ENCODE measurements at regions not wholly inside any gene's neighbourhood (a gene's known extent, or its start where the extent isn't known, plus 50 kb on each side); places are given as distances from the start of the nearest gene placed in this dataset.
"Not testable (repeated sequence)": the region's sequence is repeated elsewhere in the genome, so short reads cannot be mapped to it uniquely, and the experiment has no call there.

GRCh38 chr5:50898966-50899365, 232.5 kb downstream of the PARP8 start:
- DNase-seq (ENCODE audit: low read depth): no peak

- no peak for DNase-seq (ENCODE audit: low read depth)
Measured at GRCh38 chr5:50900952-50901510, 234.6 kb downstream of the PARP8 start.

DNA sequence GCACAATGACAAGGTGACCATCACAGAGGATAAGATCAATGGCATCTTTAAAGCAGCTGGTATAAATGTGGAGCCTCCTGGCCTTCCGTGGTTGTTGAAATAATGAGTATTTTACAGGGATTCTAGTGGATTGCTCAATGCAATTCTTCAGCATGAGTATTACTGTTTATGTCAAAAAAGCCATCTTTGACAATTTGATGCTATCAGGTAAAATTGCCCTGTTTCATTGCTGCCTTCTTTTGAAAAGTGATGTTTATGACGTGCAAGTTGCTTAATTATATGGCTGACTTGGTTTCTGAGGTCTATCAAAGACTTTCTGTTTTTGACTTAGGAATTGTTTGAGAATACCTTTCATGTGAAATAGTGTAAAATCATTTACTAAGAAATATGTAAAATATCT, 237.2 kb downstream of the PARP8 start:
- DNase-seq (ENCODE audit: low read depth): no peak

- no peak for DNase-seq (ENCODE audit: low read depth)
Measured at GRCh38 chr5:50905996-50906570, 239.6 kb downstream of the PARP8 start.

GRCh38 chr5:50920160-50920559, 253.7 kb downstream of the PARP8 start:
- DNase-seq (ENCODE audit: low read depth): not testable (repeated sequence)

GRCh38 chr5:50921366-50922133, 255.1 kb downstream of the PARP8 start:
- no peak for DNase-seq (ENCODE audit: low read depth)

- DNase-seq (ENCODE audit: low read depth): not testable (repeated sequence)
Measured at GRCh38 chr5:50922134-50922941, 255.9 kb downstream of the PARP8 start.

GRCh38 chr5:50922942-50923767, 256.7 kb downstream of the PARP8 start:
- no peak for DNase-seq (ENCODE audit: low read depth)

- DNase-seq (ENCODE audit: low read depth): no peak
Measured at GRCh38 chr5:50923768-50924494, 257.5 kb downstream of the PARP8 start.

DNA sequence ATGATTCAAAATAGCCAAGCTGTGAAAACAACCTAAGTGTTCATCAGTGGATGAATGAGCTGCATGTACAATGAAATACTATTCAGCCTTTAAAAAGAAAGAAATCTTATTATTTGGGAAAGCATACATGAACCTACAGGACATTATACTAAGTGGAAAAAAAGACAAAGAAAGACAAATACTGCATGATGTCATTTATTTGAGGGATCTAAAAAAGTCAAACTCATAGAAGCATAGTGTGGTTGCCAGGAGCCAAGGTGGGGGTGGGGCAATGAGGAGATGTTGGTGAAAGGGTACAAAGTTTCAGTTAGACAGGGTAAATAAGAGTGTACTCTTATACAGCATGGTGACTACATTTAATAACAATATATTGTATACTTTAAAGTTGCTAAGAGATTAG, 261.5 kb downstream of the PARP8 start:
- no peak for DNase-seq (ENCODE audit: low read depth)

DNA sequence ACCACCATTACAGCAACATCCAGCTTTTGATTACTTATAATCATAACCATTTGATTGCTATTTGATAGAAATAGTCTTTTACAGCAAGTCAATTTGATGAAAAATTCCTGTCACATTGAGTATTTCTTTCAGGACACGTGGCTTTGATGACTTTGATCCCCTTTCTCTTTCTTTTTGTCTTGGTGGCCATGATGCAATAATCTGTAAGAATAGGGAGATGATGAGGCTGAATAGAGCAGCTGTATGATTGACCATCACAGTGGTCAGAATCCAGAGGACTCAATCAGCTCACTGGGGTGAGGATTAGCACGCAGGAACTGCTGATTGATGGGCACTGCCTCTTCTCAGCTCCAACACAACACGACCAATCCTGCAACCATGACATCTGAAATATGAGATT, 262.7 kb downstream of the PARP8 start:
- DNase-seq (ENCODE audit: low read depth): no peak

GRCh38 chr5:50934343-50934742, 267.9 kb downstream of the PARP8 start:
- no peak for DNase-seq (ENCODE audit: low read depth)

GRCh38 chr5:50945139-50945538, 278.7 kb downstream of the PARP8 start:
- DNase-seq (ENCODE audit: low read depth): no peak

DNA sequence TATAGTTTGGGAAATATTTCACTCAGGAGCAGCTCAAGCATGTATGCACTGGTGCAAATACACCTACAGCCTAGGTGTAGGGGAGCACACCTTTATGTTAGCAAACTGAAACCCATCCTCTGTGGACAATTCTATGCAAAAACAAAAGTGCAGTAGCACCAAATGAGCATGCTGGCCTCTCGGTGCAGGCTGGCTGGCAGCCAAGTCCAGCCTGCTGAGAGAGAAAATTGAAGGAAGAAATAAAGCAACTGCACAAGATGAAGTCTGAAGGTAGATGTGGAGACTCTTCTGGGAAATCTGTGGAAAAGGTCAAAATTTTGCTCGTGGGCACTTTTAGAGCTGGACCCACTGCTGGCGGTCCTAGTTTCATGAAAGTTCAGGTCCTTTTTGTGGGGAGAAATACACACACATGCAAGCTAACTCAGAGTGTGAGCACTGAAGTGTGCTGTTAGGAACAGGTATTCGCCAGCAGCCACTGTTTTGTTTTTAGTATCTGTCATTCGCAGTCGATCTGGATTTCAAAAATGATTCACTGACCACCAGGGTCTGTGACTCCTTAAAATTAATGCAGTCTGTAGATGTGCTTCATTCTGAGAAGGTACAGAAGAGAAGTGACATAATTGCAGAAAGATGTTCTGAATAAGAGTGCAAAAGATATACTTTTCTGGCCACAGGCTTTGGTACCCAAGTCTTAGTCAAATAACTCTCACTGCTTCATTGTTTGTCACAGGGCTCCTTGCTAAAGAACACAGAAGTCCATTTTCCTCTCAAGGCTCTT, 281.7 kb downstream of the PARP8 start:
- DNase-seq (ENCODE audit: low read depth): no peak

- no peak for DNase-seq (ENCODE audit: low read depth)
Measured at GRCh38 chr5:50953290-50953689, 286.9 kb downstream of the PARP8 start.

GRCh38 chr5:50958852-50959457, 292.5 kb downstream of the PARP8 start:
- DNase-seq (ENCODE audit: low read depth): no peak

DNA sequence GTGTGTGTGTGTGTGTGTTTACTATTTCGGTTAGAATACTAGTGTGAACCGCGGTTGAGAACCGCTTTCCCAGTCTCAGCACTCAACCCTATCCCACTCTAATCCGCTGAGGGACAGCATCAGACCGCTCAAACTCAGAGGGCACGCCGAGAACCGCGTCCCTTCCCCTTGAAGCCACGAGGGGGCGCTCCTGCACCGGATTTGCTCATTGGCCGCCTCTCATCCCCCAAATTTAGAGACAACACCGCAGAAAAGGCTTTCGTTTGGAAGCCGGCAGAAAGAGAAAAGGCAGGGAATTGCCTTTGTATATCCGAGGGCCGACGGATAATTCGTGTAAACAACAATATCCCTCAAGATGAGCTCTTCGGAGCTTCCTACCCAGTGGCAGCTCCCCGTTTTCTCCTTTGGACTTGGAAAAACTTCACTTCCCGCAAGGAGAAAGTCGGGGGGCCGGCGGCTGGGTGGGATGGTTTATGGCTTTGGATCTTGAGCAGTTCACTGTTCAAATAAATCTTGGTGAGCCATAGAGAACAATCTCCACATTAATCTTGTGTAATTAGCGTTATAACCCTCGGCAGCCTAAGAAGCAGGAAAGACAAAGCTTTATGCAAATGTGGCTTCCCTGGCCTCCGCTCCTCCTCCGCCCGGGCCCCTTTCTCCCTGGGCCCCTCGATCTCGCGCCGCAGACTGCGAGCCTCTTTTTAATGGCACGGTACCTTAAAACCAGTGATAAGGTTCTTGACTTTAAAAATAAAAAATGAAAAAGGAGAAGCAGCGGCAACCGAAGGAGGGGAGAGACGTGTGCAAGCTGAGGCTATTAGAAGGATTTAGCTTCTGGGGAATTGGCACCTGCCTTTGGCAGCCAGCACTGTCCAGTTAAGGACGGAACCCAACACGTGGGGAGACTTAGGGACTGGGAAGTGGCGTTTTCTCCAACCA, 296.8 kb downstream of the PARP8 start:
- peak; percentile 49 for DNase-seq (ENCODE audit: low read depth)

- no peak for DNase-seq (ENCODE audit: low read depth)
Measured at GRCh38 chr5:50963971-50964745, 297.7 kb downstream of the PARP8 start.

Measured in stimulated activated CD8-positive, alpha-beta memory T cell treated with anti-CD3 and anti-CD28 coated beads, Interleukin-4, amount 100 ng/mL, for 24 hours (primary cell).